GM19324 (cell line): ENCODE measurements at regions not wholly inside any gene's neighbourhood (a gene's known extent, or its start where the extent isn't known, plus 50 kb on each side); places are given as distances from the start of the nearest gene placed in this dataset.
"Not testable (repeated sequence)": the region's sequence is repeated elsewhere in the genome, so short reads cannot be mapped to it uniquely, and the experiment has no call there.

Experiments used
- ATAC-seq: cut with Tn5 transposase; IDR thresholded peaks from one replicate; pipeline ENCODE4 v1.9.1; 2021; ENCODE audit warnings: mild to moderate bottlenecking, moderate library complexity; ENCODE audit not compliant: unreplicated experiment, low FRiP score

- peak; percentile 96 for ATAC-seq
These were observed 176.6 kb upstream of the CREB1 start for GRCh38 chr2:207352978-207353671.

GRCh38 chr2:207353836-207354235 lies 175.9 kb upstream of the CREB1 start:
- ATAC-seq: no peak

- no peak for ATAC-seq
These were observed 175.3 kb upstream of the CREB1 start for GRCh38 chr2:207354462-207354861.

GRCh38 chr2:207356567-207356966 lies 173.2 kb upstream of the CREB1 start:
- ATAC-seq: no peak

- no peak for ATAC-seq
These were observed 172.5 kb upstream of the CREB1 start for GRCh38 chr2:207357216-207357615.

- ATAC-seq: no peak
These were observed 167.0 kb upstream of the CREB1 start for GRCh38 chr2:207362716-207363115.

GRCh38 chr2:207363761-207364290 lies 165.9 kb upstream of the CREB1 start:
- ATAC-seq: no peak

GRCh38 chr2:207370646-207371045 lies 159.1 kb upstream of the CREB1 start:
- no peak for ATAC-seq

- no peak for ATAC-seq
These were observed 157.9 kb upstream of the CREB1 start for GRCh38 chr2:207371877-207372276.

- no peak for ATAC-seq
These were observed 157.3 kb upstream of the CREB1 start for GRCh38 chr2:207372483-207372882.

- ATAC-seq: no peak
These were observed 154.4 kb upstream of the CREB1 start for GRCh38 chr2:207375207-207375875.

GRCh38 chr2:207378620-207379019 lies 151.1 kb upstream of the CREB1 start:
- ATAC-seq: not testable (repeated sequence)

GRCh38 chr2:207385076-207385475 lies 144.7 kb upstream of the CREB1 start:
- ATAC-seq: no peak

GRCh38 chr2:207385903-207386302 lies 143.9 kb upstream of the CREB1 start:
- no peak for ATAC-seq

- no peak for ATAC-seq
These were observed 142.7 kb upstream of the CREB1 start for GRCh38 chr2:207387001-207387571.

- ATAC-seq: no peak
These were observed 139.3 kb upstream of the CREB1 start for GRCh38 chr2:207390302-207391095.

- ATAC-seq: no peak
These were observed 135.5 kb upstream of the CREB1 start for GRCh38 chr2:207394203-207394781.

GRCh38 chr2:207394812-207395534 lies 134.8 kb upstream of the CREB1 start:
- ATAC-seq: no peak

GRCh38 chr2:207395535-207396251 lies 134.1 kb upstream of the CREB1 start:
- ATAC-seq: no peak
